ENCODE measurements at regions not wholly inside any gene's neighbourhood (a gene's known extent, or its start where the extent isn't known, plus 50 kb on each side); places are given as distances from the start of the nearest gene placed in this dataset.

DNA sequence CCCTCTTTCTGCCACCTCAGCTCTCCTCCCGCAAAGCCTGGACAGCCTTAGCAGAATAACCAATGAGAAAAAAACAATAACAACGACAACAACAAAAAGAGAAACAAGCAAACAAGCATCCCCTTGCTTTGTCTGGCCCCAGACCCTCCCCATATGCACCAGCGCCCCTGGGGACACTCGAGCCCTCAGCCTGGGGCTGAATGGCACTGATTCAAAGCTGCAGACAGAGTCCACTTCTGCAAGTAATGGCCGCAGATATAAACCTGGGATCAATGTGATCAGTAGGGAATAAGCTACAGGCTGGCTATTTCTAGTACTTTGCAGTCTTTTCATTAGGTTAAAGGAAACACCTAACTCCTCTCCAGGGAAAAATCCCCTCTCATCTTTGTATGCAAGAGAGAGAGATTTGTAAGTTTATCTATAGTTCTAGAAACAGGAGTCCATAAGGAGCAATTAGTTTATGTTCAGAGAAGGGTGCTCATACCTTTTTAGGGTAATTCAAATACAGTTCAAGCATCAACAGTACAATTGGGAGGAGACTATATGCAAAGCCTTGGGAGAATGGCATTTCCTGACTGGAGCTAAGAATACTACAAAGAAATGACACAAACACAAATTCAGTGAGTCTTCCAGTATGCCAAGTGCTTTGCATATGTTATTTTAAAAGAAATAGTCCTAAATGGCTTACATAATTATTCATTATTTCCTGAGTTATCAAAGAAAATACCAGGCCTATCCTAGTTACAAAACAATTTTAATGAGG is 122.3 kb upstream of the DDX18 start:
- Mint-ChIP-seq H3K27ac (no peak overlapping the region), H3K4me3 (no peak overlapping the region), H3K36me3 (ENCODE audit: low read depth) (no peaks in the 10 kb centered on the region), H3K4me1 (no peaks in the 10 kb centered on the region), H3K9me3 (no peaks in the 10 kb centered on the region), H3K27me3 (no peaks in the 10 kb centered on the region)
- POLR2A ChIA-PET: no interaction called here
- DNase-seq: no peak
- CTCF ChIA-PET: no interaction called here

DNA sequence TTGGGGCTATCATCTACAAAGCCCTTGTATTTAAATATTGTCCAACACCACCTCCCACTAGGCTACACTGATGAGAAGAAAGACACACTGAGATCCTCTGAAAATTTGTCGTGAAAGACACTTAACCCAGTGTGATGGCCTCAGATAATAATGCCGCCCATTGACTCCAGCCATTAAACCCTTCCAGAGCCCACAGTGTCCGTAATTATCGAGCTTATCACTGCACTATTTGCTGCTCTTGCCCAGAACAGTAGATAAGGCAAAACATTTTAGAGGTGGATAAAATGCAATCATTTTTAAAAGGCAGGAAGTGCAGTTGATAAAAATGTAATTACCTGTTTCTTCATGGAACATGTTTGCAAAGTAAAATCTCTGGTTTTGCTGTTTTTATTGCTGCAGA is 121.3 kb upstream of the DDX18 start:
- H3K36me3 Mint-ChIP-seq (ENCODE audit: low read depth): no peaks in the 10 kb centered on the region
- H3K9me3 Mint-ChIP-seq: no peaks in the 10 kb centered on the region
- H3K4me1 Mint-ChIP-seq: no peaks in the 10 kb centered on the region
- no peak overlapping the region for H3K27ac Mint-ChIP-seq
- no peak for DNase-seq
- CTCF ChIA-PET: no interaction called here
- no peaks in the 10 kb centered on the region for H3K27me3 Mint-ChIP-seq
- POLR2A ChIA-PET: no interaction called here
- H3K4me3 Mint-ChIP-seq: no peak overlapping the region

DNA sequence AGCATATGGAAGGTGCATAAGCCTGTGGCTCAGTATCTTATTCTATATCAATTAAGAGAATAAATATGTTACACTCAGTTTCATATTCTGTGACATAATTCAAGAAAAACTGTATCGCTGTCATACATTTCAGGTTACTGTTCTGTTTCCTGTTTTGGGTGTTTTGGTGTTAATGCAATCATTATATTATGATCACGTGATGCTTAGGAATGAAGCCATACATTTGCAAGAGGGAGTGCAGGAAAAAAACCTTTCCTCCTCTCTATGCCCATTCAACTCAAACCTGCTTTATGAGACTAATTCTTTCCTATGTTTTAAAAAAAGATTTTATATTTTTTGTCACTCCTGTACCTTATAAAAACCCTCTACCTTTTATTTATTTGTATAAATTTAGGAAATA is 120.8 kb upstream of the DDX18 start:
- Mint-ChIP-seq H3K27me3 (no peaks in the 10 kb centered on the region), H3K4me1 (no peaks in the 10 kb centered on the region), H3K9me3 (no peaks in the 10 kb centered on the region), H3K4me3 (no peak overlapping the region), H3K27ac (no peak overlapping the region), H3K36me3 (ENCODE audit: low read depth) (no peaks in the 10 kb centered on the region)
- no peak for DNase-seq
- POLR2A ChIA-PET: no interaction called here
- CTCF ChIA-PET: no interaction called here

- H3K27me3 Mint-ChIP-seq: no peaks in the 10 kb centered on the region
- H3K4me1 Mint-ChIP-seq: no peaks in the 10 kb centered on the region
- no peak for DNase-seq
- ChIA-PET POLR2A (no interaction called here), CTCF (no interaction called here)
- no peak overlapping the region for H3K4me3 Mint-ChIP-seq
- H3K36me3 Mint-ChIP-seq (ENCODE audit: low read depth): no peaks in the 10 kb centered on the region
- H3K27ac Mint-ChIP-seq: no peak overlapping the region
- H3K9me3 Mint-ChIP-seq: no peaks in the 10 kb centered on the region
Observed at GRCh38 chr2:117698287-117698686, 116.2 kb upstream of the DDX18 start.

GRCh38 chr2:117698819-117699218 is 115.7 kb upstream of the DDX18 start:
- H3K27ac Mint-ChIP-seq: no peak overlapping the region
- H3K4me3 Mint-ChIP-seq: no peak overlapping the region
- no peaks in the 10 kb centered on the region for H3K9me3 Mint-ChIP-seq
- DNase-seq: no peak
- H3K4me1 Mint-ChIP-seq: no peaks in the 10 kb centered on the region
- H3K36me3 Mint-ChIP-seq (ENCODE audit: low read depth): no peaks in the 10 kb centered on the region
- H3K27me3 Mint-ChIP-seq: no peaks in the 10 kb centered on the region
- ChIA-PET CTCF (no interaction called here), POLR2A (no interaction called here)

GRCh38 chr2:117700471-117700870 is 114.0 kb upstream of the DDX18 start:
- Mint-ChIP-seq H3K4me1 (no peaks in the 10 kb centered on the region), H3K9me3 (no peaks in the 10 kb centered on the region), H3K36me3 (ENCODE audit: low read depth) (no peaks in the 10 kb centered on the region), H3K4me3 (no peak overlapping the region), H3K27me3 (no peaks in the 10 kb centered on the region), H3K27ac (no peak overlapping the region)
- ChIA-PET POLR2A (no interaction called here), CTCF (no interaction called here)
- DNase-seq: no peak

GRCh38 chr2:117701365-117701764 is 113.1 kb upstream of the DDX18 start:
- DNase-seq: no peak
- no peaks in the 10 kb centered on the region for H3K9me3 Mint-ChIP-seq
- ChIA-PET CTCF (no interaction called here), POLR2A (no interaction called here)
- H3K27me3 Mint-ChIP-seq: no peaks in the 10 kb centered on the region
- H3K4me1 Mint-ChIP-seq: no peaks in the 10 kb centered on the region
- no peak overlapping the region for H3K27ac Mint-ChIP-seq
- no peak overlapping the region for H3K4me3 Mint-ChIP-seq
- no peaks in the 10 kb centered on the region for H3K36me3 Mint-ChIP-seq (ENCODE audit: low read depth)

- no peak for DNase-seq
- ChIA-PET POLR2A (no interaction called here), CTCF (no interaction called here)
- Mint-ChIP-seq H3K36me3 (ENCODE audit: low read depth) (no peaks in the 10 kb centered on the region), H3K9me3 (no peaks in the 10 kb centered on the region), H3K27ac (no peak overlapping the region), H3K4me1 (no peaks in the 10 kb centered on the region), H3K4me3 (no peak overlapping the region), H3K27me3 (no peaks in the 10 kb centered on the region)
Observed at GRCh38 chr2:117702098-117702497, 112.4 kb upstream of the DDX18 start.

GRCh38 chr2:117703858-117704257 is 110.6 kb upstream of the DDX18 start:
- ChIA-PET CTCF (no interaction called here), POLR2A (no interaction called here)
- Mint-ChIP-seq H3K4me1 (no peaks in the 10 kb centered on the region), H3K36me3 (ENCODE audit: low read depth) (no peaks in the 10 kb centered on the region), H3K27ac (no peak overlapping the region), H3K9me3 (no peaks in the 10 kb centered on the region), H3K4me3 (no peak overlapping the region), H3K27me3 (no peaks in the 10 kb centered on the region)
- DNase-seq: no peak

GRCh38 chr2:117704818-117705217 is 109.7 kb upstream of the DDX18 start:
- H3K27me3 Mint-ChIP-seq: no peaks in the 10 kb centered on the region
- H3K9me3 Mint-ChIP-seq: no peaks in the 10 kb centered on the region
- POLR2A ChIA-PET: no interaction called here
- DNase-seq: no peak
- no peaks in the 10 kb centered on the region for H3K4me1 Mint-ChIP-seq
- H3K4me3 Mint-ChIP-seq: no peak overlapping the region
- no peaks in the 10 kb centered on the region for H3K36me3 Mint-ChIP-seq (ENCODE audit: low read depth)
- CTCF ChIA-PET: no interaction called here
- H3K27ac Mint-ChIP-seq: no peak overlapping the region

GRCh38 chr2:117707874-117708273 is 106.6 kb upstream of the DDX18 start:
- Mint-ChIP-seq H3K27me3 (no peaks in the 10 kb centered on the region), H3K4me1 (no peaks in the 10 kb centered on the region), H3K27ac (no peak overlapping the region), H3K4me3 (no peak overlapping the region), H3K9me3 (no peaks in the 10 kb centered on the region), H3K36me3 (ENCODE audit: low read depth) (no peaks in the 10 kb centered on the region)
- no peak for DNase-seq
- ChIA-PET CTCF (interaction anchor here (1.0 kb wide), 1 partner anchor 19 kb away, joined by 3 read pairs; no protein-coding TSS in a partner anchor), POLR2A (no interaction called here)

- Mint-ChIP-seq H3K4me1 (no peaks in the 10 kb centered on the region), H3K36me3 (ENCODE audit: low read depth) (no peaks in the 10 kb centered on the region)
- CTCF ChIA-PET: no interaction called here
Observed at GRCh38 chr2:117712684-117713083, 101.8 kb upstream of the DDX18 start.

GRCh38 chr2:117714110-117714509 is 100.4 kb upstream of the DDX18 start:
- Mint-ChIP-seq H3K27ac (no peak overlapping the region), H3K9me3 (no peaks in the 10 kb centered on the region), H3K4me1 (no peaks in the 10 kb centered on the region), H3K36me3 (ENCODE audit: low read depth) (no peaks in the 10 kb centered on the region), H3K27me3 (no peaks in the 10 kb centered on the region), H3K4me3 (no peak overlapping the region)
- CTCF ChIA-PET: no interaction called here
- POLR2A ChIA-PET: no interaction called here
- no peak for DNase-seq

More at GRCh38 chr2:117712684-117713083, 101.8 kb upstream of the DDX18 start:
- H3K27me3 Mint-ChIP-seq: no peaks in the 10 kb centered on the region
- DNase-seq: no peak
- H3K9me3 Mint-ChIP-seq: no peaks in the 10 kb centered on the region
- POLR2A ChIA-PET: no interaction called here
- no peak overlapping the region for H3K27ac Mint-ChIP-seq
- H3K4me3 Mint-ChIP-seq: no peak overlapping the region

- POLR2A ChIA-PET: no interaction called here
- no peak overlapping the region for H3K4me3 Mint-ChIP-seq
- H3K4me1 Mint-ChIP-seq: no peaks in the 10 kb centered on the region
- DNase-seq: no peak
- H3K27me3 Mint-ChIP-seq: no peaks in the 10 kb centered on the region
- H3K9me3 Mint-ChIP-seq: no peaks in the 10 kb centered on the region
- CTCF ChIA-PET: no interaction called here
- no peak overlapping the region for H3K27ac Mint-ChIP-seq
- H3K36me3 Mint-ChIP-seq (ENCODE audit: low read depth): no peaks in the 10 kb centered on the region
Observed at GRCh38 chr2:117714745-117715417, 99.6 kb upstream of the DDX18 start.
